ENCODE measurements at regions not wholly inside any gene's neighbourhood (a gene's known extent, or its start where the extent isn't known, plus 50 kb on each side); places are given as distances from the start of the nearest gene placed in this dataset.

- no peak for DNase-seq (ENCODE audit: low read depth)
These were observed 59.6 kb upstream of the CDK13 start for GRCh38 chr7:39890411-39890810.

GRCh38 chr7:39891894-39892293 lies 58.2 kb upstream of the CDK13 start:
- no peak for DNase-seq (ENCODE audit: low read depth)

GRCh38 chr7:39892361-39892760 lies 57.7 kb upstream of the CDK13 start:
- DNase-seq (ENCODE audit: low read depth): no peak

- no peak for DNase-seq (ENCODE audit: low read depth)
These were observed 55.2 kb upstream of the CDK13 start for GRCh38 chr7:39894904-39895303.

- no peak for DNase-seq (ENCODE audit: low read depth)
These were observed 53.2 kb upstream of the CDK13 start for GRCh38 chr7:39896840-39897239.

- DNase-seq (ENCODE audit: low read depth): no peak
These were observed 51.2 kb upstream of the CDK13 start for GRCh38 chr7:39898867-39899266.

All from stimulated activated CD8-positive, alpha-beta memory T cell treated with anti-CD3 and anti-CD28 coated beads, Interleukin-7, amount 100 ng/mL, for 24 hours (primary cell).